Thyroid gland (tissue), 4 donors: ENCODE measurements at regions not wholly inside any gene's neighbourhood (a gene's known extent, or its start where the extent isn't known, plus 50 kb on each side); places are given as distances from the start of the nearest gene placed in this dataset.

Experiments
- DNase-seq, 2 donors: peaks; one replicate each; pipeline ENCODE4 v3.0.0-alpha.2; 2019
- H3K27ac ChIP-seq, 3 donors: fragments of 200-600 bp; sonication (generic); 1 replicate in 2 of 3; 2 replicates in 1 of 3; pipeline ENCODE4 v1.5.1; 2016 to 2019; ENCODE audit warnings: mild to moderate bottlenecking in 1 of 3, moderate library complexity in 1 of 3
- H3K27me3 ChIP-seq: fragments of 200-600 bp; sonication (generic); one replicate; pipeline ENCODE4 v1.5.1; 2019
- H3K36me3 ChIP-seq, 2 donors: fragments of 200-600 bp; sonication (generic); one replicate each; pipeline ENCODE4 v1.5.1; 2016 to 2019
- H3K4me1 ChIP-seq, 2 donors: fragments of 200-600 bp; sonication (generic); one replicate each; pipeline ENCODE4 v1.5.1; 2017 to 2019
- H3K4me3 ChIP-seq, 3 donors: fragments of 200-600 bp; sonication (generic); replicated peaks in 1 of 3; 1 replicate in 2 of 3; 2 replicates in 1 of 3; pipeline ENCODE4 v1.5.1; 2016; ENCODE audit warnings: mild to moderate bottlenecking in 1 of 3
- H3K9me3 ChIP-seq: fragments of 200-600 bp; sonication (generic); one replicate; pipeline ENCODE4 v1.5.1; 2017
- CTCF ChIP-seq, 6 experiments: fragments of 200-600 bp in 3 of 6; fragments of 450-650 bp in 3 of 6; sonication (generic) in 3 of 6; IDR thresholded peaks; one replicate each; pipeline ENCODE4 v1.5.1; 2016 to 2019; ENCODE audit warnings: antibody characterized with exemption in 6 of 6, mild to moderate bottlenecking in 2 of 6, inconsistent platforms in 1 of 6, moderate library complexity in 1 of 6
- POLR2A ChIP-seq, 2 donors: fragments of 450-650 bp; IDR thresholded peaks; one replicate each; pipeline ENCODE4 v1.6.1; 2017; ENCODE audit warnings: antibody characterized with exemption in 2 of 2, mild to moderate bottlenecking in 2 of 2, moderate library complexity in 1 of 2
- WGBS, 2 donors: methylation state at CpG; one replicate each; pipeline ENCODE4 v1.1.5; 2017; 5-methylcytosine and 5-hydroxymethylcytosine counted together
- intact Hi-C: fragments of 100-400 bp; cut with DNase I; formaldehyde crosslinking; loops from one replicate; pipeline ENCODE4 v1.15.1; 2023

GRCh38 chr2:83085869-83086268, 1373.2 kb downstream of the SUCLG1 start:
- Histone ChIP-seq H3K4me3 (no peak overlapping the region), H3K4me1 (no peaks in the 10 kb centered on the region), H3K27me3 (no peaks in the 10 kb centered on the region), H3K27ac (no peak overlapping the region), H3K36me3 (no peaks in the 10 kb centered on the region), H3K9me3 (no peaks in the 10 kb centered on the region)
- DNase-seq: no peak
- TF ChIP-seq POLR2A (IDR thresholded peaks at IDR 0.05): no peak
- no peak for TF ChIP-seq CTCF (IDR thresholded peaks at IDR 0.05)
- intact Hi-C loops: no loop called here
- WGBS, 2 donors: 80 to 84% methylated on average over 2 of the region's 2 CpGs

GRCh38 chr2:83081826-83082690, 1377.0 kb downstream of the SUCLG1 start:
- no peaks in the 10 kb centered on the region for H3K27me3 ChIP-seq
- no peaks in the 10 kb centered on the region for H3K4me1 ChIP-seq
- WGBS, 2 donors: 62 to 71% methylated on average over 6 of the region's 6 CpGs
- TF ChIP-seq POLR2A (IDR thresholded peaks at IDR 0.05): no peak
- no peak for TF ChIP-seq CTCF (IDR thresholded peaks at IDR 0.05)
- DNase-seq: no peak
- intact Hi-C loops: no loop called here
- no peak overlapping the region for H3K4me3 ChIP-seq
- no peak overlapping the region for H3K27ac ChIP-seq
- H3K9me3 ChIP-seq: no peaks in the 10 kb centered on the region
- H3K36me3 ChIP-seq: no peaks in the 10 kb centered on the region

- Histone ChIP-seq H3K36me3 (no peaks in the 10 kb centered on the region), H3K9me3 (no peaks in the 10 kb centered on the region), H3K27me3 (no peaks in the 10 kb centered on the region), H3K27ac (no peak overlapping the region), H3K4me3 (no peak overlapping the region), H3K4me1 (no peaks in the 10 kb centered on the region)
- DNase-seq: no peak
- TF ChIP-seq POLR2A (IDR thresholded peaks at IDR 0.05) (no peak), CTCF (IDR thresholded peaks at IDR 0.05) (no peak)
- WGBS, 2 donors: 70 to 83% methylated on average over 2 of the region's 2 CpGs
- intact Hi-C loops: no loop called here
These were observed 1380.1 kb downstream of the SUCLG1 start for GRCh38 chr2:83079007-83079406.

GRCh38 chr2:83072767-83073166, 1386.3 kb downstream of the SUCLG1 start:
- no peak for DNase-seq
- no peak overlapping the region for H3K27ac ChIP-seq
- H3K9me3 ChIP-seq: no peaks in the 10 kb centered on the region
- no peak for TF ChIP-seq POLR2A (IDR thresholded peaks at IDR 0.05)
- no peak for TF ChIP-seq CTCF (IDR thresholded peaks at IDR 0.05)
- H3K27me3 ChIP-seq: no peaks in the 10 kb centered on the region
- H3K36me3 ChIP-seq: no peaks in the 10 kb centered on the region
- no peak overlapping the region for H3K4me3 ChIP-seq
- no peaks in the 10 kb centered on the region for H3K4me1 ChIP-seq
- intact Hi-C loops: no loop called here

GRCh38 chr2:83071914-83072313, 1387.2 kb downstream of the SUCLG1 start:
- Histone ChIP-seq H3K9me3 (no peaks in the 10 kb centered on the region), H3K4me3 (no peak overlapping the region), H3K36me3 (no peaks in the 10 kb centered on the region), H3K27me3 (no peaks in the 10 kb centered on the region), H3K27ac (no peak overlapping the region), H3K4me1 (no peaks in the 10 kb centered on the region)
- no peak for DNase-seq
- 75 to 77% methylated on average over 1 of the region's 1 CpG for WGBS, 2 donors
- TF ChIP-seq POLR2A (IDR thresholded peaks at IDR 0.05): no peak
- TF ChIP-seq CTCF (IDR thresholded peaks at IDR 0.05): no peak
- intact Hi-C loops: no loop called here
